Vagina (tissue), 2 donors: ENCODE measurements at regions not wholly inside any gene's neighbourhood (a gene's known extent, or its start where the extent isn't known, plus 50 kb on each side); places are given as distances from the start of the nearest gene placed in this dataset.

Experiments
- CTCF ChIP-seq, 3 experiments: fragments of 450-650 bp in 2 of 3; fragments of 200-600 bp in 1 of 3; sonication (generic) in 1 of 3; IDR thresholded peaks; one replicate each; pipeline ENCODE4 v1.5.1; 2017 to 2019; ENCODE audit warnings: antibody characterized with exemption in 3 of 3, mild to moderate bottlenecking in 2 of 3, moderate library complexity in 2 of 3
- POLR2A ChIP-seq, 2 donors: fragments of 450-650 bp; IDR thresholded peaks; one replicate each; pipeline ENCODE4 v1.6.1; 2017; ENCODE audit warnings: antibody characterized with exemption in 2 of 2, mild to moderate bottlenecking in 2 of 2, moderate library complexity in 2 of 2
- POLR2AphosphoS5 ChIP-seq, 2 donors: sonication (generic); formaldehyde crosslinking; IDR thresholded peaks; one replicate each; pipeline ENCODE4 v1.9.0; 2017; ENCODE audit warnings: antibody characterized with exemption in 2 of 2, mild to moderate bottlenecking in 2 of 2, low read depth in 1 of 2; ENCODE audit not compliant: insufficient read depth in 1 of 2

GRCh38 chr6:23418095-23418494, 707.9 kb upstream of the NRSN1 start:
- TF ChIP-seq CTCF (IDR thresholded peaks at IDR 0.05) (no peak), POLR2A (IDR thresholded peaks at IDR 0.05) (no peak), POLR2AphosphoS5 (IDR thresholded peaks at IDR 0.05; ENCODE audit: insufficient read depth in 1 of 2, low read depth in 1 of 2) (no peak)
